HG02623 (cell line): ENCODE measurements at regions not wholly inside any gene's neighbourhood (a gene's known extent, or its start where the extent isn't known, plus 50 kb on each side); places are given as distances from the start of the nearest gene placed in this dataset.
"Not testable (repeated sequence)": the region's sequence is repeated elsewhere in the genome, so short reads cannot be mapped to it uniquely, and the experiment has no call there.

Experiments
- ATAC-seq: cut with Tn5 transposase; IDR thresholded peaks from one replicate; pipeline ENCODE4 v1.9.1; 2021; ENCODE audit warnings: moderate library complexity; ENCODE audit not compliant: unreplicated experiment

DNA sequence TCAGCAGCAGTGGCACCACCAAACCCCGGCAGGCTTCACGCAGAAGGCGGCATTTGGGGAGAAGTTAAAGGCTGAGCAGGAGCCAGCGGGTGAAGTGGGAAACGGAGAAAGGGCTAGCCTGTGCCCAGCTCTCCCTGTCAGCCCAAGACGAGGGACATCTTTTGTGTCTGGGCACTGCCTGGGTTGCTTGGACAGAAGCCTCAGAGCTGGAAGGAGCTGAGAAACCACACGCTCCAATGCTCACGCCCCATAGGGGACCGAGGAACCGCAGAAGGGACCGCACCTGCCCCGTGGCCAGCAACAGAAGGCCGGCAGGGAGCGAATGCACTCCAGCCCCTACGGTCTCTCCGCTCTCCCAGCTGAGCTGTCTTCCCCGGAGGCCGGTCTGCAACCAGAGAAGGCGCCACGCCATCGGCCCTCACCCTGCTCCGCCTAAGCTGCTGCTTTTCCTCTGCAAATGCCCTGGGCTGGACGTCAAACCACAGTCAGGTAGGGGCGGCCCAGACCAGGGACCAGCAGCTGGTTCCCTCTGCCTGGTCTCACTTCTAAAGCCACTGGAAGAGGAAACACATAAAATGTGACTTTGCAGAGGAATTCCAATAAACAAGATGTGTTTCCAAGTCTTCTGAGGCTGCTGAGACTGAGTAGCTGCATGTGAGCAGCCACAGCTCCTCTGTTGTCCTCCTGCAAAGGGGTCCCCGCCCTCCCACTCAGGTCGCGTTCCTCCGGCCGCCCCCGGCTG is 182.4 kb upstream of the ZNF469 start:
- not testable (repeated sequence) for ATAC-seq

DNA sequence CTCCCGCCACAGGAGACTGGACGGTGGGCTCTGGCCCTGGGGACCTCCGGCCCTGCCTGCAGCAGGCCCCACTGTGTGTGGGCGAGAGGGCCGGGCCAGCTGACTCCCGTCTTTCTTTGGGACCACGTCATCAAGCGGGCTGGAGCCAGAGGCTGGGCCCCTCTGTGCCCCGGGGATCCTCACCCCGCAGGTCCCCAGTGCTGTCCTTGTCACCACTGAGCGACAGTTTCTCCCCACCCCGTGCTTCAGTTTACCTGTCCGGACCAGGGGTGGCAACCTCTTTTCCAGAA is 181.9 kb upstream of the ZNF469 start:
- ATAC-seq = no peak

DNA sequence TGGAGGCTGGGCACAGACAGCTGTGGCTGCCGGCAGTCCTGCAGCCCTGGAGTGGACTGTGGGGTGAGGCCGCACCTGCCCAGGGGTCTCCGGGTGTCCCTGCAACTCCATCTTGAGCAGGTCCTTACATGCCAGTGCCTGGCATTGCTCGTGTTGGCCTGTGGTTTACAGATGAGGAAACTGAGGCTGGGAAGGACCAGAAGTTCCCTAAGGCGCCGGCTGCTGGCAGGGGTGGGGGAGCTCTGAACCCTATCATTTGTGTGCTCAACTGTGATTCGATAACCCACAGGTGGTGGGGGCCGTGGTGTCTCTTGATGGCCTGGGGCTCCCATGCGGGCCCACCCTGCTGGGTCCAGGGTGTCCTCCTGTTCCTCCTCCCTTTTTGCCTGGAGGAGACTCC is 181.1 kb upstream of the ZNF469 start:
- ATAC-seq = not testable (repeated sequence)

DNA sequence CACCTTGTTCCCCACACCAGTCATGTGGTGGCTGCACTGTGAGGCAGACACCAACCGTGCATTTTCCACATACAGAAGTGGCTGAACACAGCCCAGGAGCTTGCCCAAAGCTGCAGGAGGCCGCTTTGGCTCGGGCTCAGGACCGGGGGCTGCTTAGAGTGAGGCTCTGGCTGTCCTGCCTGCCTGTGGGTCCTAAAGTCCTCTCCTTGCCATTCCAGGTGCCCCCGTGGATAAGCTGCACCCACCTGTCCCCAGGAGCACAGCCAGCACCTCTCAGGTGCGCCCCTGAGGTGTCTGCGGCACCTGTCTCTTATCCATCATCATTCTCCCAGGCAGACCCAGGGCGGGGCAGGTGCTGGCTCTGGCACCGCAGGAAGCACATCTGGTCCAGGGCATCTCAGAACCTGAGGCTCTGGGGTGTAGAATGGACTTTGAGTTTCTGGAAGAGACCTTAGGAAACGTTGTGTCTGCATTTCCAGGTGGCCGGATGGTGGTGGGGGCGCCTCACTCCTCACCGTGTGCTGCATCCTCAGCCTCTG is 180.5 kb upstream of the ZNF469 start:
- no peak for ATAC-seq

DNA sequence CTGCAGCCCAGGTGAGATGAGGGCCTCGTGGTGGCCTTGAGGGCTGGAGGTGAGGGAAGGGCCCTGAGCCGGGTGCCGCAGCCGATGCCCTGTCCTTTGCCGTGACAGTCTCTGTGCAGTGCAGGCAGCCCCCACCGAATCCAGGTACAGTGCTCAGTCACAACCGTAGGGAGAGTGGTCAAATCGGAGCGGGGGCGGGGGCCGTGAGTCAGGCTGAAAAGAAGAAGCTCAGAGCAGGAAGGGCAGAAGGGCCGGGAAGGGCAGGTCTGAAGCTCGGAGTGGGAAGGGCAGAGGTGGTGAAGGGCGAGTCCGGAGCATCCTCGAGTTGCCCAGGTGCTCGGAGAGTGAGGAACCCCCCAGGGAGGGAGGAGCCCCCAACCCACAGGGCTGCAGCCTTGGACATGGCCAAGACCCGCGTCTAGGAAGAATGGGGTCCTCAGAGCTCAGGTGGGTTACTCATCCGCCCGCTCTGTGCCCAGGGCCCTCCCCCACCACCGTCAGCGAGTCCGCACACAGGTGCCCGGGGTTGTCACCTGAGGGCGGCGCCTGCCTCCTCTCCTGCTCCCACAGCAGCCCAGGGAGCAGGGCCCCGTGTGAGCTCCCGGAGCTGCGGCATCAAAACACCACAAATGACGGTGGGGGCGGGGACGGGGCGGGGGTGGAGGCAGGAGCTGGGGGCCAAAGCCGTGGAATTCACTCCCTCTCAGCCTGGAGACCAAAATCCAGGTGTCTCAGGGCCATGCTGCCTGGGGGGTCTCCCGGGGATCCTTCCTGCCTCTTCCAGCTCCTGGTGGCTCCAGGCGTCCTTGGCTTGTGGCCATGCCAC is 179.7 kb upstream of the ZNF469 start:
- not testable (repeated sequence) for ATAC-seq

DNA sequence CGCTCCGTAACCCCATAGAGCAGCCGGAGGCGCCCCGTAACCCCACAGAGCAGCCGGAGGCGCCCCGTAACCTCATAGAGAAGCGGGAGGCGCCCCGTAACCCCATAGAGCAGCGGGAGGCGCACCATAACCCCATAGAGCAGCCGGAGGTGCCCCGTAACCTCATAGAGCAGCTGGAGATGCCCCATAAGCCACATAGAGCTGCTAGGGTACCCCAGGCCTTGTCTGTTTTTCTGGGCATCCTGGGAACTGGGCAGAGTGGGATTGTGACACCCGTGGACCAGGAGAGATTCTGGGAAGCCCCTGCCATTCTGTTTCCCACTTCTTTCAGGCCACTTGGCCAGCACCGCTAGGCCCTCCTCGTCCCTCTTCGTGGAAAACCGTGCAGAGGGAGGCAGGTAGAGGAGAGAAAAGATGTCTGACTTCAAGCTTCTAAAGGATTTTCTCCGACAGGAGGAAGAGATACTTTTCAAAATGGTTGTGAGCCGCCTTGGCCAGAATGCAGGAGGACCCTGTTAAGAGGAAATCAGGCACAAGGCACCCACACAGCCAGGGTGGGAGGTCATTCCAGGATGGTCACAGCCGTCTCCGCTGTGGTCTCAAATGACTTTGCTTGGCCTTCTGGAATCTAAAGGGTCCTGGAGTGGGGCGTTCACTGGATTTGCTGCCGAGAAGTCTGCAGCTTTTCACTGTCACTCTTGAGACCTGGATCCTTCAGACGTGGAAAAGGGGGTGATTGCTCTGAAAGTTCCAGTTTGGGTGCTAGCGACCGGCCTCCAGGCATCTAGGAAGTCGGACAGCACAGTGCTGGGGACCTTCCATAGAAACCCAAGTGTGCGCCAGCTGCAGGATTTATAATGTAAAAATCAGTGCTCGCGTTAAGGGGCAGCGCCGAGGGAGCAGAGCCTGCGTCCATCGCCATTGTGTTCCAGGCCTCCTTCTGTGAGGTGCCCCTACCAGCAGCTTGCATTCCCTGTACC is 178.3 kb upstream of the ZNF469 start:
- not testable (repeated sequence) for ATAC-seq

DNA sequence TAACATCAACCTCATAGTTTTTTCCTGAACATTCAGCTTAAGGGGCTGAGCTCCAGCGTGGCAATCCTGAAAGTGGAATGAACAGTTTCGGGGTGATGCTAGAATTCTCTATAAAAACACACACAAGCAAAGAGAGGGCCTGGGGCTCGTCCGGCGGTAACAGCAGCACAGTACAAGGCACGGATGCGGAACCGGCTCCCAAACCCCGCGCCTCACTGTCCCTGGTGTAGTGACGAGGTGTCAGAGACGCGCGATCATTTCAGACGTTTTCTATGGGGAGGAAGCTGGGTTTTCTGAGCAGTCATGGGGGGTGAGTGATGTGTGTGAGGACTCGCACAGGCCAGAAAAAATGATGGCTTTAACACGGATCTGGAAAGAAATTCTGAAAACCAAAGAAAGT is 177.3 kb upstream of the ZNF469 start:
- not testable (repeated sequence) for ATAC-seq

DNA sequence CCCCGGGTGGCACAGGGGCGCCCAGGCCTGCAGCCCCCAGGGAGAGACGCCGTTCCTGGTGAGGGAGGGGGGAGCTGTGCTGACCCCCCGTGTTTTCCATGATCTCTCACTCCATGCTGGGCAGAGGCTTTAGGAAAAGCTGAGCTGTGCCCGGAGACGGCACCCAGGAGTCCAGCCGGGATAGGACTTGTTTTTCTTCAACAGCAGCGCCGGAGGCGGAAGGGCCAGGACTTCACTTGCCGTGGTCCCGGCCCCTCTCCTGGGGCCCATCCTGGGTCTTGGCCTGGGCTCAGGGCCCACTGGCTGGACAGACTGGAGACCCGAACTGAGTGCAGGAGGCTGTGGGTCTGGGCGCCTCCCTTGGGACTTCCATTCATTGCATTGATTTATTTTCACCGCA is 176.8 kb upstream of the ZNF469 start:
- ATAC-seq = not testable (repeated sequence)

DNA sequence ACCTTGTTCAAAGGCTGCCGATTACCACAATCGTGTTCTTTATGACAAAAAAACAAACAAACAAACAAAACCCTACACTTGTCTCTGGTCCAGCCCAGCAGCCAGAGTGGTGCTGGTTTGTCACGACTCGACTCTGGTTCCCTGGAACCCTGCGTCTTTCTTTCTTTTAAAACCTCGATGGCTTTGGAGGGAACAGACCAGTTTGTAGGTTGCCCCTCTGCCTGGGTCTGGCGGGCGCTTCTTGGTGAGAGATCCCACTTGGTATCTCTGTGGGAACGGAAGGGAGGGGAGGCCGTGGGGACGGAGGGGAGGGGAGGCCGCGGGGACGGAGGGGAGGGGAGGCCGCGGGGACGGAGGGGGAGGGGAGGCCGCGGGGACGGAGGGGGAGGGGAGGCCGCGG is 176.2 kb upstream of the ZNF469 start:
- not testable (repeated sequence) for ATAC-seq

DNA sequence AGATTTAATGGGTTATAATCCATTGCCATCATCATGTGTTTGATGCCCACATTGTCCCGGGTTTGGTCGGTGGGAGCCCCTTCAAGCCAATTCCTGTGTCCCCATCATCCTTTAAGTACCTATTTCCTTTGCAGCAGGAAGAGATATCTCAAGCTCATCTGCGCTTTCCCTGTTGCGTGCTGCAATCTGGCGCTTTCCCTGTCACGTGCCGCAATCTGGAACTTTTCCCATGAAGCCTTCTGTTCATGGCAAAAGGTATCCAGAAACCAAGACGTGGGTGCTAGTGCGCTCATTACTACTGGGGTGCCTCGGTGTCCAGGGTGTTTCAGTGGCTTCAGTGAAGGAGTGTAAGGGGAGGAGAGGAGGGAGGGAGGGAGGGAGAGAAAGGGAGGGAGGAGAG is 174.6 kb upstream of the ZNF469 start:
- no peak for ATAC-seq

DNA sequence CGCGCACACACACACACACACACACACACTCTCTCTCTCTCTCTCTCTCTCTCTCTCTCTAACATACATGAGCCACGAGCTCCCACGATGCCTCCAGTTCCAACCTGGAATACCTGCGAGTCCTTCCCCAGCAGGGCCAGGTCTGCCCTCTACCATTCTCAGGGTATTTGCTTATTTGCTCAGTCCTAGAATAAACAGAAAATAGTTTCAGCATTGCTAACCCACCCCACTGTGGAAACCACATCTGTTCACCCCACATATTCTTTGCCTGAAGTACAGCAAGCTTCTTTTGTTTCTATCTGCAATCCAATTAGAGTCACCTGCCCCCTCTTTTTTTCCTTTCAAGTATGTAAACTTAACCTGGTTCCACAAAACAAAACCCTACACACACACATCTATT is 174.0 kb upstream of the ZNF469 start:
- not testable (repeated sequence) for ATAC-seq

DNA sequence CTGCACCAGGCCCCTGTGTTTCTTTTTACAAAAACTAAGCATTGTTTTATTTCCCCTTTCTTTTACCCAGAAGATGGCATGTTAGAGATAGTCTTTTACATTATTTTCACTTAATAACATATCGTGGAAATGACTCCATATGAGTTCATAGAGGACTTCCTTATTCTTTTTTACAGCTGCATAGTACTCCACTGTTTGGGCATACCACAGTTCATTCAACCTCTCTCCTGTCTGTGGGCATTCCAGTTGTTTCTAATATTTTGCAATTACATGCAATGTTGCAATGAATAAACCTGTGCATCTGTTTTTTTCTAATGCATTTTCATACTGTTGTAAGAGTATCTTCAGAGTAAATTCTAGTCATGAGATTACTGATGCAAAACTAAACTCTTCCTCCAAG is 173.2 kb upstream of the ZNF469 start:
- not testable (repeated sequence) for ATAC-seq

DNA sequence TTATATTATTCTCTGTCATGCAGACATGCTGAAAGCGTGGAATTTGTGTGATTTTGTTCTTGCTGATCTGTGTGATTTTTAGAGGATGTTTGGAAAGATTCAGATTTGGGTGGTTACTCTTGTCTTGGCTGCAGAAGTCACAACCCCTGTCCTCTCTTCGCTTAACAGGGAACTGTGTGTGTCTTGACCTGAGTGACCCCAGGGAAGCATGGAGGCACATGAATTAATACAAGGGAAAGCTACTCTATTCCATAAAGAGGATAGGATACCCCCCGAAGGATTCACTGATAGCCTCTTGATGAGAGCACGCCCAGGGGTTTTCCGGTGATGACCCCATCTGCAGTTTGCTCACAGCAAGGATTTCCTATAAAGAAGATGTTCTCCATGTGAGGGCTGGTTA is 168.8 kb upstream of the ZNF469 start:
- ATAC-seq = not testable (repeated sequence)

DNA sequence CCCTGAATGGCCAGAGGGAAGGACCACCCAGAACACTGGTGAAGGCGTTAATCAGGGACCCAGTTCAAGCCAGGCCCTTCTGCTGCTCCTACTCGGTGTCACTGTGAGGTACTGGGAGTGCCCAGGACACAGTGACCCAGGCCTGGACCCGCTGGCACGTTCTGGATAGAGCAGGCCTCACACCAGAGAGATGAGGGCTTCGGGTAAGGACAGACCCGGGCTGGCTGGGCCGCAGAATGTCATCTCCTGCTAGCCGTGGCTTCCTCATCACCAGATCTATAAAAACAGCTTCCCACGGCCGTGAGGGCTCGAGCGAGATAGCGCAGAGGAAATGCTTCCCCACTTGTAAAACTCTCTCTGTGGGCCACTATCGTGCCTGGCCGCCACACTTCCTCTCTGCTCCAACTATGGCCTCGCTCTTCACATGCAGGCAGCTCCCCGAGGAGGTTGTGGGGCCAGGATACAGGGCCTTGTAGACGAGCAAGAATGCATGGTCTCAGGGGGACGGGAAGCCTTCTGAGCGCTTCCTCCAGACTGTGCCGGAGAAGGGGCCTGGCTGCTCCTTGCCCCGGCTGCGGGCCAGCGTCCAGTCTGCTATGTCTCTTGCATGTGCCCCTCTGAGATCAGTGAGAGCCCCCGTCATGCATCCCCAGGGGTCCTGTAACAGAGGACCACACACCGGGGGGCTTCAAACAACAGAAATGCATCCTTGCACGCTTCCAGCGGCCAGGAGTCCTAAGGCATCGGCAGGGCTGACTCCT is 161.6 kb upstream of the ZNF469 start:
- not testable (repeated sequence) for ATAC-seq

DNA sequence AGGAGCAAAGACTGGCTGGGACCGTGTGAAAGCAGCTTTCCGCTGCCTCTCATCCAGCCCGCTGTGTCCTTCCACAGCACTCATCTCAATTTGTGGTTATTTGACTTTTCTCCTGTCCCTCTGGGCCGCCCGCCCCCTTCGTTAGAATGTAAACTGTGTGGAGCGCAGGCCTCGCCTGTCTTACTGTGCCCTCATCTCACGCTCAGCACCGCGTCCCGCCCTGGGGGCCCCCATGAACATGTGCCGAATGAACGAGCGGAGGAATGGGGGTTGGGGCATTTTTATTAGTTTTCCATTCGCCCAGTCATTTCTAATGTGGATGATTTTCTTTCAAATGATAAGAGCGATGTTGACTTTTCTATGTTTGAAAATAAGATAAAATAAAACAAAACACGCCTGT is 159.1 kb upstream of the ZNF469 start:
- ATAC-seq = not testable (repeated sequence)

DNA sequence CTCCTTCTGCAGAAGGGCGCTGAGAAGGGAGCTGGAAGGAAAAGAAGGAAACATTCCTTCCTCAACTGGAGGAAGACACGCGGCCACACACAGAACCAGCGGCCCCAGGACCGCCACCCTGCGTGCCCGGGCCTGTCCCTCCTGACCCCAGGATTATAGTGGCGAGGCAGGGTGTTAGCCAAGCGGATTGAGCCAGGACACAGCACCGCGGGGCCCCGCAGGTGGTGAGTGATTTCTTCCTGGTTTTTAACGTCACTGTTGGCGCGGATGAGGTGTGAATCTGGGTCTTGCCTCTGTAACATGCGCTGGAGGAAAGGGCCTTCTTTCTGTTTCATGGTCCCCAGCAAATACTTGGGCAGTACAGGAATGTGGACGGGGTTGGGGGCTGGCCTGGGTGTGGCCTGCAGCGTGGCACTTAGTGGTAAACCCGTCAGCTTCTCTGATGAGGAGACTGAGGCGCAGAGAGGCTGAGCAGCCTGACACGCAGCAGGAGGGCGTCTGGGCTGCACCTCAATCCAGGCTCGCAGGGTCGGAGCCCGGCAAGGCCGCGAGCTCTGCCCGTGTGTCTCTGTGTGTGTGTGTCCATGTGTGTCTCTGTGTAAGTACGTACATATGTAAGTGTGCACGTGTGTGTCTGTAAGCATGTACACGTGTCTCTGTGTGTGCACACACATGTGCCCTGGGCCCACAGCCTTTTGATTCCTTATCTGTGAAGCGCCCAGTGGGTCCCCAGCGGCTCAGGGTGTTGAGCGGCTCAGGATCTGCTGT is 158.4 kb upstream of the ZNF469 start:
- not testable (repeated sequence) for ATAC-seq

DNA sequence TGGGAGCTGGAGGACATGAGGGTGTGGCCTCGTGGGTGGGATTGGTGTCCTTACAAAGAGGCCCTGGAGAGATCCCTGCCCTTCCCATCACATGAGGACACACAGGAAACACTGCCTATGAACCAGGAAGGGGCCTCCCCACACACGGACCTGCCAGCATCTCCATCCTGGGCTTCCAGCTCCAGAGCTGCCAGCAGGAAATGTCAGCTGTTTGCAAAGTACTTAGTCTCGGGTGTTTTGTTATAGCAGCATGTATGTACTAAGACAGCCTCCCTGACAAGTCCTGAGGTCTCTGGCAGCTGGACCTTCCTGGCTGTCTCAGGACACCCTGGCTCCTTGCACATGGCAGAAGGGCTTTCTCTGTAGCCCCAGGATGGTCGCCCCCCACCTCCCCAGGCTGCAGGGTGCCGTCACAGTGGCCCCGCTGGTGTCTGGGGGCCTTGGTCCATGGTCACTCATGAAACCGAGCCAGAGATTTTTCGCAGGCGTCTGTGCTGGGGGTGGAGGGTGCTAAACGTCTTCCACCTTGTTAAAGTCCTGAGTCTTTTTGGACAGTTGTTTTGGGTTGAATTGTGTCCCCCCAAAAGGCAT is 157.0 kb upstream of the ZNF469 start:
- ATAC-seq = not testable (repeated sequence)

DNA sequence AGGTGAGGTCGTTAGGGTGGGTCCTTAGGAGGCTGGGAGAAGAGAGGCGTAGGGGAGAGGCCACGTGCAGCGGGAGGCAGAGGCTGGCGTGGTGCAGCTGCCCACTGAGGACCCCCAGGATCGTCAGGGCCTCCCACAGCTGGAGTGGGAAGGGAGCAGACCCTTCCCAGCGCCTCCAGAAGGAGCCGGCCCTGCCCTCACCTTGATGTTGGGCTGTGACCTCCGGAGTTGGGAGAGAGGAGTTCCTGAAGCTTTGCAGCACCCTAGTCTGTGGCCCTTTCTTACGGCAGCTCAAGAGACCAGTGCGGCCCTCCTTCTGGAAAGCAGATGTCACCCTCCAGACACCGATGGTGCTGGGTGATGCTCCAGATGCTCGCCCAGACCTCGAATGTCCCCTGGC is 156.5 kb upstream of the ZNF469 start:
- ATAC-seq = not testable (repeated sequence)
